NCI-H510A treated with DMSO at 0.1 percent for 48 hours (cell line): ENCODE measurements at regions not wholly inside any gene's neighbourhood (a gene's known extent, or its start where the extent isn't known, plus 50 kb on each side); places are given as distances from the start of the nearest gene placed in this dataset.

ENCODE experiments used
- DNase-seq: peaks from one replicate; lab custom pipeline; 2025; lab: John Stamatoyannopoulos, UW

- no peak for DNase-seq
Observed at GRCh38 chr20:11128721-11129120, 454.9 kb upstream of the JAG1 start.

GRCh38 chr20:11130554-11131166 lies 456.9 kb upstream of the JAG1 start:
- no peak for DNase-seq

- DNase-seq = no peak
Observed at GRCh38 chr20:11132819-11133415, 459.1 kb upstream of the JAG1 start.

GRCh38 chr20:11136691-11137090 lies 462.9 kb upstream of the JAG1 start:
- DNase-seq = no peak

GRCh38 chr20:11137688-11138087 lies 463.9 kb upstream of the JAG1 start:
- DNase-seq = no peak

- DNase-seq = no peak
Observed at GRCh38 chr20:11140359-11140758, 466.6 kb upstream of the JAG1 start.

GRCh38 chr20:11143481-11143880 lies 469.7 kb upstream of the JAG1 start:
- no peak for DNase-seq

- DNase-seq = no peak
Observed at GRCh38 chr20:11144114-11144950, 470.5 kb upstream of the JAG1 start.

- no peak for DNase-seq
Observed at GRCh38 chr20:11145616-11146015, 471.8 kb upstream of the JAG1 start.

- no peak for DNase-seq
Observed at GRCh38 chr20:11153819-11154218, 480.0 kb upstream of the JAG1 start.

GRCh38 chr20:11155156-11155756 lies 481.5 kb upstream of the JAG1 start:
- peak; percentile 5 for DNase-seq

- DNase-seq = no peak
Observed at GRCh38 chr20:11156922-11157321, 483.1 kb upstream of the JAG1 start.

- DNase-seq = no peak
Observed at GRCh38 chr20:11158146-11158545, 484.3 kb upstream of the JAG1 start.

- DNase-seq = no peak
Observed at GRCh38 chr20:11158589-11158988, 484.8 kb upstream of the JAG1 start.

GRCh38 chr20:11159728-11160127 lies 485.9 kb upstream of the JAG1 start:
- no peak for DNase-seq

- no peak for DNase-seq
Observed at GRCh38 chr20:11162026-11162775, 488.4 kb upstream of the JAG1 start.

GRCh38 chr20:11165789-11166188 lies 492.0 kb upstream of the JAG1 start:
- DNase-seq = no peak

- no peak for DNase-seq
Observed at GRCh38 chr20:11166712-11167111, 492.9 kb upstream of the JAG1 start.

- no peak for DNase-seq
Observed at GRCh38 chr20:11168026-11168425, 494.2 kb upstream of the JAG1 start.

GRCh38 chr20:11170025-11170424 lies 496.2 kb upstream of the JAG1 start:
- DNase-seq = no peak

GRCh38 chr20:11170565-11170964 lies 496.8 kb upstream of the JAG1 start:
- no peak for DNase-seq

GRCh38 chr20:11172881-11173280 lies 499.1 kb upstream of the JAG1 start:
- DNase-seq = no peak
